ENCODE measurements at regions not wholly inside any gene's neighbourhood (a gene's known extent, or its start where the extent isn't known, plus 50 kb on each side); places are given as distances from the start of the nearest gene placed in this dataset.
"Not testable (repeated sequence)": the region's sequence is repeated elsewhere in the genome, so short reads cannot be mapped to it uniquely, and the experiment has no call there.

DNA sequence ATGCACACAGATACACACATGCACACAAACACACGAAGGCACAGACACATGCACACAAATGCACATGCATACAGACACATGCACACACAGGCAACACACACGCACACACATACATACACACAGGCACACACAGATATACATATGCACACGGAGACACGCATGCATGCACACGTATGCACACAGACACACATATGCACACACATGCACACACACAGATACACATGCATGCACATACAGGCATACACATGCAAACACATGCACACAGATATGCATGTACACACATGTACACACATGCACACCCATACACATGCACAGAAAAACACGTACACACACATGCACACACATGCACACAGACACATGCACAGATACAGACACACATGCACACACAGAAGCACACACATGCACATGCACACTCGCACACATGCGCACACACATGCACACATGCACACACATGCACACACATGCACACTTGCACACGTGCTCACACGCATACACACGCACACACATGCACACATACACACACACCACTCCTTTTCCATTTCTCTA is 70.8 kb upstream of the ALDH3B2 start:
- no peak for DNase-seq
- no peak overlapping the region for H3K27ac ChIP-seq
- no peaks in the 10 kb centered on the region for H3K36me3 ChIP-seq
- TF ChIP-seq, protein P1, sequence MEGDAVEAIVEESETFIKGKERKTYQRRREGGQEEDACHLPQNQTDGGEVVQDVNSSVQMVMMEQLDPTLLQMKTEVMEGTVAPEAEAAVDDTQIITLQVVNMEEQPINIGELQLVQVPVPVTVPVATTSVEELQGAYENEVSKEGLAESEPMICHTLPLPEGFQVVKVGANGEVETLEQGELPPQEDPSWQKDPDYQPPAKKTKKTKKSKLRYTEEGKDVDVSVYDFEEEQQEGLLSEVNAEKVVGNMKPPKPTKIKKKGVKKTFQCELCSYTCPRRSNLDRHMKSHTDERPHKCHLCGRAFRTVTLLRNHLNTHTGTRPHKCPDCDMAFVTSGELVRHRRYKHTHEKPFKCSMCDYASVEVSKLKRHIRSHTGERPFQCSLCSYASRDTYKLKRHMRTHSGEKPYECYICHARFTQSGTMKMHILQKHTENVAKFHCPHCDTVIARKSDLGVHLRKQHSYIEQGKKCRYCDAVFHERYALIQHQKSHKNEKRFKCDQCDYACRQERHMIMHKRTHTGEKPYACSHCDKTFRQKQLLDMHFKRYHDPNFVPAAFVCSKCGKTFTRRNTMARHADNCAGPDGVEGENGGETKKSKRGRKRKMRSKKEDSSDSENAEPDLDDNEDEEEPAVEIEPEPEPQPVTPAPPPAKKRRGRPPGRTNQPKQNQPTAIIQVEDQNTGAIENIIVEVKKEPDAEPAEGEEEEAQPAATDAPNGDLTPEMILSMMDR (IDR thresholded peaks at IDR 0.05; ENCODE audit: low read depth, low read length) = no peak
- H3K9me3 ChIP-seq (ENCODE audit: severe bottlenecking) = no peaks in the 10 kb centered on the region
- H3K4me3 ChIP-seq (ENCODE audit: low read depth, low read length) = no peak overlapping the region
- no peaks in the 10 kb centered on the region for H3K27me3 ChIP-seq (ENCODE audit: insufficient read depth, low read depth, severe bottlenecking)

DNA sequence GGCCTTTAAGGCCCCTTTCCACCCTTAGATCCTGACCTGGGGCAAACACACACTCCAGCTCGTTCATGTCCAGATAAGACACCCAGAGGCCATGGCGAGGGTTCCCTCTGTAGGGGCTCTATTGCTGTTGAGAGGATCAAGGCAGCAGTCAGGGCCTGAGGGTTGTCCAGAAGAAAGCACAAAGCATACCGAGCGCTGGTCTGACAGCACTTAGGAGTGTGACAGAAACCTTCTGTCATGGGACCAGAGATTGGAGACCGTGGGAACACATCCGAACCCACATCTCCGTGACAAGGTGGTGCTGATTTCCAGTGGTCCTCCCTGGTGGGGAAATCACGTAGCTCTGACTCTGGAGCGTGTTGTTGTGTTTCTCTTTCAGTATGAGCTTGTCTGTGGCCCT is 69.8 kb upstream of the ALDH3B2 start:
- not testable (repeated sequence) for DNase-seq; H3K27ac ChIP-seq; H3K9me3 ChIP-seq (ENCODE audit: severe bottlenecking); H3K36me3 ChIP-seq; H3K4me3 ChIP-seq (ENCODE audit: low read depth, low read length); H3K27me3 ChIP-seq (ENCODE audit: insufficient read depth, low read depth, severe bottlenecking)

DNA sequence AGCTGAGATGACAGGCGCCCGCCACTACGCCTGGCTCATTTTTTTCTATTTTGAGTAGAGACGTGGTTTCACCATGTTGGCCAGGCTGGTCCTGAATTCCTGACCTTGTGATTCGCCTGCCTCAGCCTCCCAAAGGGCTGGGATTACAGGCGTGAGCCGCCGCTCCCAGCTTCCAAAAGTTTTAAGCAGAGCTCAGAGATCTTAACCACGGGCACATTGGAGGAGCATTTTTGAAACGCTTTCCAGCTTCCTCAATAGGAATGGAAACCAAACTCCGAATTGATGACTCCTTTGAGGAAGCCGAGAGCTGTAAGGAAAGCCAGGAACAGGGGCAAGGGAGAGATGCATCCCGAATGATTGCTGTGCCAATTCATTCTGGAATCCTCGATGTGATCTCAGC is 63.8 kb upstream of the ALDH3B2 start:
- H3K27ac ChIP-seq; H3K4me3 ChIP-seq (ENCODE audit: low read depth, low read length); H3K36me3 ChIP-seq; DNase-seq; H3K27me3 ChIP-seq (ENCODE audit: insufficient read depth, low read depth, severe bottlenecking); H3K9me3 ChIP-seq (ENCODE audit: severe bottlenecking): not testable (repeated sequence)

DNA sequence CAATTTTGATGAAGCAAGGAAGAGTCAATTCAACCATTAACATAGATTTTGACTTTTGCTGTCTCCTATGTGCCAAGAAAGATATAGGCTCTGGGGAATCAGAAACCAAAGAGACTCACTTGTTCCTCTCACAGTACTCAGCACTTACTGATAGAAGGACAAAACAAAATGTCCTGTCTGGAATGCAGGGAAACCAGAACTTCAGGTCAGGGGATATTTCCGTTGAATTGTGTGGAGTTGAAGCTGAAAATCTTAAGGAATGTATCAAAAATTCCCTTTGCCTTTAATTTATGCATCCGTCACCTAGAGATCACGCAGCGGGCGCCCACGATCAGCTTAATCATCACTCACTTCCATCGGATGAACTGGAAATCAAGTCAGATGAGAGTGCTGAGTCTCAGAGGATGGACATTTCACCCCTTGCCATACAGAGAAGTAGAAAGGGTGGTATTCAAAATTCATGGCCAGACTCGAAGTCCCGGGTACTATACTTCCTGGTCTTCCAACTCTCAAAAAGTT is 63.2 kb upstream of the ALDH3B2 start:
- not testable (repeated sequence) for DNase-seq; H3K9me3 ChIP-seq (ENCODE audit: severe bottlenecking); H3K36me3 ChIP-seq; H3K4me3 ChIP-seq (ENCODE audit: low read depth, low read length); H3K27ac ChIP-seq; H3K27me3 ChIP-seq (ENCODE audit: insufficient read depth, low read depth, severe bottlenecking)

DNA sequence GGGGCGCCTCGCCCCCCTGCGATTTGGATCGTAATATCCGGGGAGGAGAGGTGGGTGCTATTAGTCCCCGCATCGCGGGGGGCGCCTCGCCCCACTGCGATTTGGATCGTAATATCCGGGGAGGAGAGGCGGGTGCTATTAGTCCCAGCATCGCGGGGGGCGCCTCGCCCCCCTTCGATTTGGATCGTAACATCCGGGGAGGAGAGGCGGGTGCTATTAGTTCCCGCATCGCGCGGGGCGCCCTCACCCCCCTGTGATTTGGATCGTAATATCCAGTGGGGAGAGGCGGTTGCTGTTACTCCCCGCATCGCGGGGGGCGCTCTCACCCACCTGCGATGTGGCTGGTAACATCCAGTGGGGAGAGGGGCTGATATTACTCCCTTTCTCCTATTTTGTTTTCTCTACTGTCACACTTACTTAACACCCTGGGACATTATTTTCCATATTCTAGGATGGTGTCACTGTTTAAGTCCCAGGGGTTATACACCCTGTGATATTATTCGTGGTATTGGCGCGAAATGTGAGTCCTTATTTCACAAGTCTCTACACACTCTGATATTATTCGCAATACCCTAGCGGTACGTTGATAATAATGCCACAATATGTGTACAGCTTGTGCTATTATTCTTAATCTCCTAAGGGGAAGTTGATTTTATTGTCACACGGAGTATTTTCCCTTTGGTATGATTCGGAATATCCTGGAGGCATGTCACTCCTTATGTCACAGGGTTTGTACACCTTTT is 57.8 kb upstream of the ALDH3B2 start:
- H3K36me3 ChIP-seq = no peaks in the 10 kb centered on the region
- H3K27me3 ChIP-seq (ENCODE audit: insufficient read depth, low read depth, severe bottlenecking) = no peaks in the 10 kb centered on the region
- H3K4me3 ChIP-seq (ENCODE audit: low read depth, low read length) = no peak overlapping the region
- TF ChIP-seq, protein P1 (IDR thresholded peaks at IDR 0.05; ENCODE audit: low read depth, low read length) = no peak
- H3K27ac ChIP-seq = no peak overlapping the region
- no peak for DNase-seq
- H3K9me3 ChIP-seq (ENCODE audit: severe bottlenecking) = no peaks in the 10 kb centered on the region

DNA sequence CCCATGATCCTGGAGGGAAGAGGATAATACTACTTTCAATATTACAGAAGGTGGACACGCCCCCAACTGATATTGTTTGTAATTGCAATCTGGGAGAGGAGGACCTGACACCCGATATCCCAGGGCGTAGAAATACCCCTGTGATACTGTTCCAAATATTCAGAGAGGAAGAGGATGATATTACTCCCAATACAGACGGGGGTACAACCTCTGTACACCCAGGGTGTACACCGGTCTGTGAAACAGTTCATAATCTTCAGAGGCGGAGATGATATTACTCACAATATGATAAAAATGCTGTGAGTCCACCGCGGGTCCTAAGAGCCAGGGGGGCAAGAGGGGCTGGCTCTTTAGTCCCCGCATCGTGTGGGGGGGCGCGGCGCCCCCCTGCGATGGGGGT is 57.2 kb upstream of the ALDH3B2 start:
- H3K9me3 ChIP-seq (ENCODE audit: severe bottlenecking) = no peaks in the 10 kb centered on the region

DNA sequence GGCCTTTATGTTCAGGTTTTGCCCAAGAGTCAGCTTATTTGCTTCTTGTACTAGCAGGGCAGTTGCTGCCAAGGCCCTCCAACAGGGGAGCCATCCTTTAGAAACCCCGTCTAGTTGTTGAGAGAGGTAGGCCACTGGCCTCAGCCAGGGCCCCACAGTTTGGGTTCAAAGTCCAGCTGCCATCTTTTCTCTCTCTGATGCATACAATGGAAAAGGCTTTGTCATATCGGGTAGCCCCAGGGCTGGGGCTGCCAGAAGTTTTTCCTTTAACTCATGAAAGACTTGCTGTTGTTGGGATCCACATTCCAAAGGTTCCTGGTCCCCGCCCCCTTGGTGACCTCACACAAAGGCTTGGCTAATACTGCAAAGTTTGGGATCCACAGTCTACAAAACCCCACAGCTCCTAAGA is 53.7 kb upstream of the ALDH3B2 start:
- H3K27ac ChIP-seq; H3K4me3 ChIP-seq (ENCODE audit: low read depth, low read length); DNase-seq; H3K9me3 ChIP-seq (ENCODE audit: severe bottlenecking); H3K36me3 ChIP-seq; H3K27me3 ChIP-seq (ENCODE audit: insufficient read depth, low read depth, severe bottlenecking): not testable (repeated sequence)

More for the DNA sequence above, 57.2 kb upstream of the ALDH3B2 start:
- Histone ChIP-seq H3K27me3 (ENCODE audit: insufficient read depth, low read depth, severe bottlenecking) (no peaks in the 10 kb centered on the region), H3K27ac (no peak overlapping the region), H3K36me3 (no peaks in the 10 kb centered on the region), H3K4me3 (ENCODE audit: low read depth, low read length) (no peak overlapping the region)
- no peak for DNase-seq
- TF ChIP-seq, protein P1 (IDR thresholded peaks at IDR 0.05; ENCODE audit: low read depth, low read length) = no peak

DNA sequence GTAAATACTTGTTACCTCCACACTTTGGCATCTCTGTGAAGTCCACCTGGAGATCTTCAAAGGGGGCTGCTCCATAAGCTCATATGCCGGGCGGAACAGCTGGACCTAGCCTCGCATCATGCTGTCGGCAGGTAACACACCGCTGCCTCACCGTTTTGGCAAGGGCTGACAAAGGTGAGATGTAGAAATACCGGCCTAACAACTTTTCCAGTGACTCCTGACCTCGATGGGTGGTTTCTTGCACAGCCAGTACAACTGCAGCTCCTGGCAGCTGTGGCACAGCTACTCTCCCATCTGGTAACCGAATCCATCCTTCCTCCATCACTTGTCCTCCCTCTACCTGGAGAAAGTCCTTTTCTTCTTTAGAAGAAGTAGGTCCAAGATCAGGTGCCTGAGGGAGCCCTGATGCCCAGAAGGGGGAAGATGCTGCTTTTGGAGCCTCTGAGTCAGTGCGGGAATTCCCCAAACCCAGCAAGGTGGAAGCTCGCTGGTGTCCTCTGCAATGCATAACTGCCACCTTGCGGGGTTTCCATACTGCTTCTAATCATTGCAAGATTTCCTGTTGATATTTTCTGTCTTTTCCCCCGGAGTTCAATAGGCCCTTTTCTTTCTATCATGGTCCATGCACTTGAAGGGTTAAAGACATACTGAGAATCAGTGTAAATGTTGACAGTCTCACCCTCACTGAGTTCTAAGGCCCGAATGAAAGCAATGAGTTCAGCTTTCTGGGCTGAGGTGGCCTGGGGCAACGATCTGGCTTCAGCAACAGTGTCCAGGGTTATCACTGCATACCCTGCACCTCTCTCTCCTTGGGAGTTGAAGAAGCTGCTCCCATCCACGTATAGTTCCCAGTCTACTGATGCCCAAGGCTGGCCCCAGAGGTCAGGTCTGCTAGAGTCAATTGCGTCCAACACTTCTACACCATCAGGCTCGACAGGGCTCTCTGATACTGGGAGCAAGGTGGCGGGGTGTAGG is 52.9 kb upstream of the ALDH3B2 start:
- H3K9me3 ChIP-seq (ENCODE audit: severe bottlenecking); DNase-seq; H3K27me3 ChIP-seq (ENCODE audit: insufficient read depth, low read depth, severe bottlenecking); H3K36me3 ChIP-seq; H3K27ac ChIP-seq; H3K4me3 ChIP-seq (ENCODE audit: low read depth, low read length): not testable (repeated sequence)

Measured in WERI-Rb-1 (cell line).